ENCODE measurements at regions not wholly inside any gene's neighbourhood (a gene's known extent, or its start where the extent isn't known, plus 50 kb on each side); places are given as distances from the start of the nearest gene placed in this dataset.

GRCh38 chr2:150767991-150768746, 280.7 kb upstream of the RND3 start:
- no peaks in the 10 kb centered on the region for H3K9me3 Mint-ChIP-seq
- no peak for DNase-seq

GRCh38 chr2:150762571-150762970, 275.1 kb upstream of the RND3 start:
- Mint-ChIP-seq H3K4me3 (no peak overlapping the region), H3K4me1 (no peaks in the 10 kb centered on the region), H3K27ac (no peak overlapping the region), H3K9me3 (no peaks in the 10 kb centered on the region), H3K27me3 (no peaks in the 10 kb centered on the region)
- ATAC-seq = no peak
- DNase-seq = no peak

More at GRCh38 chr2:150767991-150768746, 280.7 kb upstream of the RND3 start:
- Mint-ChIP-seq H3K27me3 (no peaks in the 10 kb centered on the region), H3K27ac (no peak overlapping the region), H3K4me1 (no peaks in the 10 kb centered on the region), H3K4me3 (no peak overlapping the region)
- ATAC-seq = no peak

- no peak for ATAC-seq
- Mint-ChIP-seq H3K27ac (no peak overlapping the region), H3K27me3 (no peaks in the 10 kb centered on the region), H3K9me3 (no peaks in the 10 kb centered on the region), H3K4me3 (no peak overlapping the region), H3K4me1 (no peaks in the 10 kb centered on the region)
- no peak for DNase-seq
These were observed 272.1 kb upstream of the RND3 start for GRCh38 chr2:150759531-150759930.

GRCh38 chr2:150759106-150759505, 271.6 kb upstream of the RND3 start:
- Mint-ChIP-seq H3K27ac (no peak overlapping the region), H3K4me1 (no peaks in the 10 kb centered on the region), H3K9me3 (no peaks in the 10 kb centered on the region), H3K4me3 (no peak overlapping the region), H3K27me3 (no peaks in the 10 kb centered on the region)
- DNase-seq = no peak
- ATAC-seq = no peak

- Mint-ChIP-seq H3K9me3 (peaks cover 0 to 7% of the 10 kb centered on the region in 2 donors), H3K27ac (no peak overlapping the region), H3K4me3 (no peak overlapping the region), H3K4me1 (no peaks in the 10 kb centered on the region), H3K27me3 (no peaks in the 10 kb centered on the region)
- DNase-seq (no peak), ATAC-seq (no peak)
These were observed 264.8 kb upstream of the RND3 start for GRCh38 chr2:150752229-150752628.

DNA sequence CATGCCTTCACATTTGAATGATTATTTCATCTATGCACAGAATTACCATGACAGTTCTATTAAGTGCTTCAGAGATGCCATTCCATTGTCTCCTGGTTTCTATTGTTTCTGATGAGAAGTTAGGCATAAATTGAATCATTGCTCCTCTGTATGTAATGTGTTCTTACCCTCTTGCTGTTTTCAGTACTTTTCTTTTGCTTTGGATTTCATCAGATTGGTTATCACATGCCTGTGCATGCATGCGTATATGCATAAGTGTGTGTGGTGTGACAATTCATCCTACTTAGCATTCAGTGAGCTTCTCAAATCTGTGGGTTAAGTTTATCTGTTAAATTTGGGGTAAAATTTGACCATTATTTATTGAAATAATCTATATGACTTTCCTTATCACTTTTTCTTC, 263.3 kb upstream of the RND3 start:
- Mint-ChIP-seq H3K9me3 (peaks cover 0 to 7% of the 10 kb centered on the region in 2 donors), H3K4me3 (no peak overlapping the region), H3K27ac (no peak overlapping the region), H3K27me3 (no peaks in the 10 kb centered on the region), H3K4me1 (no peaks in the 10 kb centered on the region)
- no peak for DNase-seq
- no peak for ATAC-seq

DNA sequence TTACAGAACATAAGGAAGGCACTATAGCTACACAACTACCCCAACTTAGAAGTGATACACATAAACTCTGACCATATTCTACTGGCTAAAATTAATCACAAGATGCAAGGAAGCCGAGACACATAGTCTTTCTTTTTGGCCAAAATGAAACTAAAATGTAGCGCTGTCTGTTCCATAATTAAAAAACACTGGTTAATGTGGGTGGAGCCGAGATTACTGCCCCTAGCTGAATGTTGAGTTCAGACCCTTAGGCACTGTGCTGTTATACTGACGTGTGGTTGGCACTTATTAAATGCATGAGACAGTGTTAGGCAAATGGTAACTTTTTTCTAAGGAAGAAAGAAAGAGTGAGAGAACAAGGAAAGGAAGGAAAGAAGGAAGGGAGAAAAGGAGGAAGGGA, 254.6 kb upstream of the RND3 start:
- Mint-ChIP-seq H3K27ac (no peak overlapping the region), H3K4me1 (no peaks in the 10 kb centered on the region), H3K27me3 (no peaks in the 10 kb centered on the region), H3K4me3 (no peak overlapping the region), H3K9me3 (no peaks in the 10 kb centered on the region)
- no peak for DNase-seq
- no peak for ATAC-seq

DNA sequence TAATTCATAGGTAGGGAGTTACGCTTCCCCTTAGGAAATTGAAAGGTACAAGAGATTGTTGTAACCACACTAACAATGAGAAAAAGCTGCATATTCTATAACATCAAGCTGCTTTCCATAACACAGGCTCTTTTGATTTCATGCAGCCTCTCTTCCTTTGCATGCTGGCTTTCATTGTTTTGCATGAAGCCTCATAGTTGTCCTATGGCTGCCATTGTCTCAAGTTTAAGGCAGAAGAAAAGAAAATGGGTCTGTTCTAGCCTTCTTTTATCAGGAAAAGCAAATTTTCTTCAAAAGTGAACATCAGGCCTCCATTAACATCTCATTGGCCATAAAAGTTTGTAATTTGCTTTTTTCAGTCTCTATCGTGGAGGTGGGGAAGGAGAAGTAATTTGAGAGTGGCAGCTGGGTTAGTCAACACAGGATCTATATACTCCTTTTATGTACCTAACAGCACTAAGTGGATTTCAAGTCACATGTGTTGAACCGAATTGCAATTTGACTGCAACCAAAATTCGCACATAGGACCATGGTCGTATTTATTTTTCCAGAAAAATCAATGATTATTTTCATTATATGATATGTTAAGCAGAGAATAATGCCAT, 248.5 kb upstream of the RND3 start:
- DNase-seq = no peak
- Mint-ChIP-seq H3K4me3 (no peak overlapping the region), H3K9me3 (no peaks in the 10 kb centered on the region), H3K4me1 (no peaks in the 10 kb centered on the region), H3K27ac (no peak overlapping the region), H3K27me3 (no peaks in the 10 kb centered on the region)
- ATAC-seq = no peak

DNA sequence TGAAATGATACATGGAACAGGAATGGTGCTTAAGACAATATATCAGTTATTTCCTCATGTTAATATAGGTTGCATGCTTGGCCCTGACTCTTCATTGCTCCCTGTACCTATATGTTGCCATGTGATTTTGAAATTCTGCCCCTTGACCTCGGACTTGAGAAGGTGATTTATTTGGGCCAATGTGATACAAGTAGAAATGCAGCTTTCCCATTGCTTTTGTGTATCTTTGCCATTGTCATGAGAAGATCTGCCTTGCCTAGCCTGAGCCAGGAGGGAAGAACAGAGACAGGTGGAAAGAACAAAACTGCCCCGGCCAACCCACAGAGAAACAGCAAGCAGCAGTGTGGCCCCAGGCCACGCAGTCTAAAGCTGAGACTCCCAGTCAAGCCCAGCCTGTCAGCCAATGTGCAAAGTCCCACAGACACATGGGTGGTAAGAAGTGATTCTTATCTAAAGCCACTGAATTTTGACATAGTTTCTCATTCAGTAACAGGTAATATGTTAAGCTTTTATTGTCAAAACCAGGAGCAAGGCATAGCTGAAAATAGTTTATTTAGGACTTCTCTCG, 245.7 kb upstream of the RND3 start:
- no peaks in the 10 kb centered on the region for H3K9me3 Mint-ChIP-seq
- no peaks in the 10 kb centered on the region for H3K27me3 Mint-ChIP-seq
- no peak for DNase-seq
- ATAC-seq = no peak
- no peak overlapping the region for H3K4me3 Mint-ChIP-seq
- H3K27ac Mint-ChIP-seq = no peak overlapping the region
- no peaks in the 10 kb centered on the region for H3K4me1 Mint-ChIP-seq

- Mint-ChIP-seq H3K27ac (no peak overlapping the region), H3K9me3 (no peaks in the 10 kb centered on the region), H3K4me1 (no peaks in the 10 kb centered on the region), H3K4me3 (no peak overlapping the region), H3K27me3 (no peaks in the 10 kb centered on the region)
- ATAC-seq (no peak), DNase-seq (no peak)
These were observed 245.0 kb upstream of the RND3 start for GRCh38 chr2:150732491-150732890.

DNA sequence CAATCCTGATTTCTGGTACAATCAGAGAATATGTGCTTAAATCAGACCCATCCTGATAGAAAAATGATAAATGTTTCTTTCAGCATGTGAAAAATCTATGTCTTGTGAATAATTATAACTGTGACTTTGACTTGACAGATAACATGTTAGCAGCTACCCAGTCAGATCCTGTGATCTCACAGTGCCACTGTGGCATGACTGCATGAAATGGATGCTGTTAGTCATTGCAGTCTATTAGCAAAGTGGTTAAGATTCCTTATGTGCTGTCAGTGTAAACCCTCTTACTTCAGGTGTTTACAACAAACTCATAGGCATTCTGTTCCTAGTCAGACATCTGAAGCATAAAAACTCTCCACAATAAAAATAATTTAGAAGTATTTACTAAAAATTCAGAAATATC, 244.6 kb upstream of the RND3 start:
- no peak overlapping the region for H3K27ac Mint-ChIP-seq
- ATAC-seq (no peak), DNase-seq (no peak)
- H3K9me3 Mint-ChIP-seq = no peaks in the 10 kb centered on the region
- H3K27me3 Mint-ChIP-seq = no peaks in the 10 kb centered on the region
- no peaks in the 10 kb centered on the region for H3K4me1 Mint-ChIP-seq
- no peak overlapping the region for H3K4me3 Mint-ChIP-seq

DNA sequence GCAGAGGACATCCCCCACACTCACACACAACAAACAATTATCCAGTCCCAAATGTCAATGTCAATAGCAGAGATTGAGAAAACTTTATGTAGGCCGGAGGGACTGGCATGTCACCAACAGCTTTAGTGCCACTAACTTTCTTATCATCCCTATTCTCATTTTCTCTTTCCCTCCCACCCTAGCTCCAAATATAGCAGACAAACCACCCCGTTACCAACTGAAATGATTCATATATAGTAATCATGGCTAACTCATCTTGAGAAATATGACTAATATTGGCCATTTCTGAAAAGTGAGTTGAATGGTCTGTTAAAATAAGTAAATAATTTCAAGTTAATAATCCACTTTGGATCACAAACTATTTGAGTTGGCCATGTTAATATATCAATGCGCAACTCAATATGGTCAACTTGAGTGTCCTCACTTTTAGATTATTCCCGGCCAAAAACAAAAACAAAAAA, 242.1 kb upstream of the RND3 start:
- H3K4me1 Mint-ChIP-seq = no peaks in the 10 kb centered on the region
- H3K4me3 Mint-ChIP-seq = no peak overlapping the region
- peaks cover 0 to 7% of the 10 kb centered on the region in 2 donors for H3K9me3 Mint-ChIP-seq
- no peak overlapping the region for H3K27ac Mint-ChIP-seq
- no peaks in the 10 kb centered on the region for H3K27me3 Mint-ChIP-seq
- ATAC-seq (no peak), DNase-seq (no peak)

- no peak for ATAC-seq
These were observed 230.8 kb upstream of the RND3 start for GRCh38 chr2:150718280-150718679.

DNA sequence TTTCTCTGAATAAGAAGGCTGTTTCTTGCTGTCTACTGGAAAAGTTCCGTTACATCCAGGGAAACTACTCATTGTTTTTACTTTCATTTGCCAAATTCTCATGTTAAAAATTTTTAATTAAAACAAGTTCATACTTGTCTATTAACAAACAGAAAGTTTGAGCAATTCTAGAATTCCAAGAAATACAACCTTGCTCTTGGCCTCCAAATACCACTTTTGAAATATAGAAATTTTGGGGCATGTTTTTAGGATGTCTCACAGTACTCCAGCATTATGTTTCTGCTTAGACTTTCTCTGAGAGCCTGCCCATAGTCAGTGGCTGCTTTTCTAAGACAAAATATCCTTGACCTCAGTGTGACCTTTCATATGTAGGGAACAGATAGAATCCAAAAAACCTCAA, 228.7 kb upstream of the RND3 start:
- Mint-ChIP-seq H3K9me3 (peaks cover 10 to 18% of the 10 kb centered on the region in 2 donors), H3K27ac (no peak overlapping the region), H3K4me1 (no peaks in the 10 kb centered on the region), H3K4me3 (no peak overlapping the region), H3K27me3 (peaks cover 7% of the 10 kb centered on the region)
- ATAC-seq (no peak), DNase-seq (no peak)

More at GRCh38 chr2:150718280-150718679, 230.8 kb upstream of the RND3 start:
- peaks cover 7% of the 10 kb centered on the region for H3K27me3 Mint-ChIP-seq
- peaks cover 11 to 18% of the 10 kb centered on the region in 2 donors for H3K9me3 Mint-ChIP-seq
- H3K4me1 Mint-ChIP-seq = no peaks in the 10 kb centered on the region
- no peak overlapping the region for H3K27ac Mint-ChIP-seq
- no peak overlapping the region for H3K4me3 Mint-ChIP-seq
- DNase-seq = no peak

GRCh38 chr2:150715501-150715900, 228.0 kb upstream of the RND3 start:
- ATAC-seq (no peak), DNase-seq (no peak)
- Mint-ChIP-seq H3K27me3 (peaks cover 7% of the 10 kb centered on the region), H3K27ac (no peak overlapping the region), H3K9me3 (peaks cover 10 to 18% of the 10 kb centered on the region in 2 donors), H3K4me1 (no peaks in the 10 kb centered on the region), H3K4me3 (no peak overlapping the region)

DNA sequence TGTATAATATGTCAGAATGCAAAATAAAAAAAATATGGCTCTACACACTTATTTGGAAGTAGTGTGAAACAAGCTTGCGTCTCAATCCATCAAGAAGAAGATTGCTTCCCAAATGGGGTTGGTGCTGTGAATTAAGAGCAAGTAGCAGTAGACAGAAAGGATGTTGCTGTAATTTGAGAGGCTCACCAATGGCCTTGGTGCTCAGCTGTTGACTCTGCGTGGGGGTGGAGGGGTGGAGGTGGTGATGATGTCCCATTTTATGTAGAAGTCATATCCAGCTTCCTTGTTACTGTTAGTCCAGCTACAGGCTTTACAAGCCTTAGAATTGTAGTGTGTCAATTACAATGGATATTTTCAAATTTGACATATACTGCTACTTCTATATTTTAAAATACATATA, 223.4 kb upstream of the RND3 start:
- Mint-ChIP-seq H3K4me3 (no peak overlapping the region), H3K9me3 (peaks cover 10 to 12% of the 10 kb centered on the region in 2 donors), H3K27ac (no peak overlapping the region), H3K4me1 (no peaks in the 10 kb centered on the region), H3K27me3 (no peaks in the 10 kb centered on the region)
- DNase-seq (no peak), ATAC-seq (no peak)

All from stimulated activated naive CD8-positive, alpha-beta T cell treated with anti-CD3 and anti-CD28 coated beads, Interleukin-15, amount 100 ng/mL, for 72 hours (primary cell).